A549 (cell line): ENCODE measurements at regions not wholly inside any gene's neighbourhood (a gene's known extent, or its start where the extent isn't known, plus 50 kb on each side); places are given as distances from the start of the nearest gene placed in this dataset.

Experiments used
- BHLHE40 ChIP-seq: IDR thresholded peaks from 2 replicates; pipeline ENCODE4 v1.6.1; 2012; ENCODE audit warnings: low read depth, low read length, inconsistent platforms
- ESRRA ChIP-seq: fragments of 150-350 bp; IDR thresholded peaks from 2 replicates; pipeline ENCODE4 v1.6.1; 2014; ENCODE audit warnings: mild to moderate bottlenecking, low read length, borderline replicate concordance
- HDAC2 ChIP-seq: fragments of 200-600 bp; sonication (generic); IDR thresholded peaks from 2 replicates; pipeline ENCODE4 v1.6.1; 2016
- JUNB ChIP-seq: fragments of >200 bp; sonication (Bioruptor Twin); formaldehyde crosslinking; IDR thresholded peaks from 2 replicates; pipeline ENCODE4 v1.6.1; 2016
- KDM5A ChIP-seq: fragments of 200-600 bp; sonication (generic); IDR thresholded peaks from 2 replicates; pipeline ENCODE4 v1.6.1; 2016; ENCODE audit warnings: antibody characterized with exemption, mild to moderate bottlenecking
- NFE2L2 ChIP-seq: fragments of 150-350 bp; conservative IDR thresholded peaks from 2 replicates; pipeline ENCODE4 v1.6.1; 2014; ENCODE audit warnings: low read length
- PHF8 ChIP-seq: fragments of 200-600 bp; sonication (generic); IDR thresholded peaks from 2 replicates; pipeline ENCODE4 v1.6.1; 2016; ENCODE audit warnings: low read depth, mild to moderate bottlenecking, antibody characterized with exemption, moderate library complexity, borderline replicate concordance
- POLR2A ChIP-seq: IDR thresholded peaks from 2 replicates; pipeline ENCODE4 v1.6.1; 2012; ENCODE audit warnings: mild to moderate bottlenecking, low read length
- RAD21 ChIP-seq, 2 experiments: fragments of >200 bp in 1 of 2; sonication (Bioruptor Twin) in 1 of 2; formaldehyde crosslinking in 1 of 2; IDR thresholded peaks in 1 of 2; conservative IDR thresholded peaks in 1 of 2; 2 replicates in 1 of 2; 3 replicates in 1 of 2; pipeline ENCODE4 v1.6.1; 2012 to 2018; ENCODE audit warnings: inconsistent platforms in 1 of 2
- REST ChIP-seq: fragments of 200-600 bp; sonication (generic); IDR thresholded peaks from 2 replicates; pipeline ENCODE4 v1.6.1; 2016; ENCODE audit warnings: antibody characterized with exemption, mild to moderate bottlenecking, moderate library complexity
- USF2 ChIP-seq: fragments of 450-650 bp; IDR thresholded peaks from 2 replicates; pipeline ENCODE4 v1.6.1; 2014; ENCODE audit warnings: antibody characterized with exemption
- TF ChIP-seq, protein P1 (sequence below): fragments of >200 bp; sonication (Bioruptor Twin); formaldehyde crosslinking; IDR thresholded peaks from 3 replicates; pipeline ENCODE4 v1.5.1; 2016

DNA sequence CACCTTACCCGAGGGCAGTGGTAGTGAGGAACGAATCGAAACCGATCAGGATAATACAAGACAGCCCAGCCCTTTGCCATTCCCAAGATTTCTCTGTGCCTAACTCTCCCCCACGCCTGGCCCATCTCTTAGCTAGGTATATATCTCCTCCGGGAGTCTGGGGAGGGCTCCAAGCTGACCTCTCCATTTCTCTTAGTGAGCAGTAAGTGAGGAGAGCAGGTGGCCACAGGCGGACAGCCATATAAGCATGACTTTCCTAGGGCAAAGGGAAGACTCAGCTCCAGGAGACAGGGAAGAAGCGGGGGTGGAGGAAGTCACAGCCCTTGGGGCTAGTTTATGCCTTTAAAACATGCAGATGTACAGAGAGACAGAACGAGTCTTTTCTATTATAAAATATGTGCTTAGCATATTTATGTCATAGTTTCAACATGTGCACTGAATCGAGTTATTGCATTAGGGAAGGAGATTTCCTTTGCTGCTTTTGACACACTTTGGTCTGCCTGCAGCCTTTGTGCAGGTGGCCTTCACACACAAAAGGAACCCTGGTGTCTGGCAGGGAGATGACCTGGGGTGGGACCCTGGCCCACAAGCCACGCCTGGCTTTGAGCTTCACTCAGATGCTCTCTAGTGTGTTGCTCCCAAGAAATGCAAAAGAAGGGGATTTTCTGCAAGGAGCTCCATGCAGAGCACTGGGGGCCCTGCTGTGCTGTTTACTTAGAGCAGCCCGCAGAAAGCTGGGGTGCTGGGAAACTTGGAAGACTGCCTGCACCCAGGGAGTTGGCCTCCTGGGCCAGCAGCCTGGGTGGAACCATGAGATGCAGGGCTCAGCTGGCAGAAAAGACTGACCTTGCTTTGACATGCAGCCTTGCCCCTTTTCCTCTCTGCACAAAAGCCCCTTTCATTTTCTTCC, 613.3 kb downstream of the BCOR start:
- TF ChIP-seq POLR2A (no peak), REST (no peak), KDM5A (no peak), PHF8 (no peak), RAD21 (conservative IDR thresholded peaks at IDR 0.05 in 1 of 2, IDR thresholded peaks at IDR 0.05 in 1 of 2) (no peak), ESRRA (no peak), BHLHE40 (no peak), HDAC2 (no peak), NFE2L2 (no peak), JUNB (no peak), USF2 (no peak)
- TF ChIP-seq, protein P1, sequence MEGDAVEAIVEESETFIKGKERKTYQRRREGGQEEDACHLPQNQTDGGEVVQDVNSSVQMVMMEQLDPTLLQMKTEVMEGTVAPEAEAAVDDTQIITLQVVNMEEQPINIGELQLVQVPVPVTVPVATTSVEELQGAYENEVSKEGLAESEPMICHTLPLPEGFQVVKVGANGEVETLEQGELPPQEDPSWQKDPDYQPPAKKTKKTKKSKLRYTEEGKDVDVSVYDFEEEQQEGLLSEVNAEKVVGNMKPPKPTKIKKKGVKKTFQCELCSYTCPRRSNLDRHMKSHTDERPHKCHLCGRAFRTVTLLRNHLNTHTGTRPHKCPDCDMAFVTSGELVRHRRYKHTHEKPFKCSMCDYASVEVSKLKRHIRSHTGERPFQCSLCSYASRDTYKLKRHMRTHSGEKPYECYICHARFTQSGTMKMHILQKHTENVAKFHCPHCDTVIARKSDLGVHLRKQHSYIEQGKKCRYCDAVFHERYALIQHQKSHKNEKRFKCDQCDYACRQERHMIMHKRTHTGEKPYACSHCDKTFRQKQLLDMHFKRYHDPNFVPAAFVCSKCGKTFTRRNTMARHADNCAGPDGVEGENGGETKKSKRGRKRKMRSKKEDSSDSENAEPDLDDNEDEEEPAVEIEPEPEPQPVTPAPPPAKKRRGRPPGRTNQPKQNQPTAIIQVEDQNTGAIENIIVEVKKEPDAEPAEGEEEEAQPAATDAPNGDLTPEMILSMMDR, result no peak
